ENCODE measurements at regions not wholly inside any gene's neighbourhood (a gene's known extent, or its start where the extent isn't known, plus 50 kb on each side); places are given as distances from the start of the nearest gene placed in this dataset.
A peak's percentile ranks its signal among the peaks of the same experiment; 100 is the strongest.

DNA sequence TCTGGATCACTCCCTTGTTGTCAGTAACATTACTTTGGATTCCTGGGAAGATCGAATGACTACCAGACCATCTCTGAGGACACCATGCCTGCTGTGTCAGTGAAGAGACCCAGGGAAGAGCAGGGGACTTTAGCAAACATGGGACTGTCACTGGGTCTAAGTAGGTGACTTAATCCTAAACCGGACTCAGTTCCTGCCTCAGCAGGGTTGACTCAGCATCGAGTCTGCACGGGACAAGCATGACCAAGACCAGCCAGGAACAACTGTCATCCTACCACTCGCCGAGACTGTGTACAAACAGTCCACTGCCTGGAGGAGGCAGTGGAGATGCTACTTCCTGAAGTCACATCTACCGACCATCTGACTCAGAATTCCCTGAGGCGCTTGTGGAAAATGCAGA lies 53.2 kb upstream of the RAB4A start:
- TF ChIP-seq, protein P1, sequence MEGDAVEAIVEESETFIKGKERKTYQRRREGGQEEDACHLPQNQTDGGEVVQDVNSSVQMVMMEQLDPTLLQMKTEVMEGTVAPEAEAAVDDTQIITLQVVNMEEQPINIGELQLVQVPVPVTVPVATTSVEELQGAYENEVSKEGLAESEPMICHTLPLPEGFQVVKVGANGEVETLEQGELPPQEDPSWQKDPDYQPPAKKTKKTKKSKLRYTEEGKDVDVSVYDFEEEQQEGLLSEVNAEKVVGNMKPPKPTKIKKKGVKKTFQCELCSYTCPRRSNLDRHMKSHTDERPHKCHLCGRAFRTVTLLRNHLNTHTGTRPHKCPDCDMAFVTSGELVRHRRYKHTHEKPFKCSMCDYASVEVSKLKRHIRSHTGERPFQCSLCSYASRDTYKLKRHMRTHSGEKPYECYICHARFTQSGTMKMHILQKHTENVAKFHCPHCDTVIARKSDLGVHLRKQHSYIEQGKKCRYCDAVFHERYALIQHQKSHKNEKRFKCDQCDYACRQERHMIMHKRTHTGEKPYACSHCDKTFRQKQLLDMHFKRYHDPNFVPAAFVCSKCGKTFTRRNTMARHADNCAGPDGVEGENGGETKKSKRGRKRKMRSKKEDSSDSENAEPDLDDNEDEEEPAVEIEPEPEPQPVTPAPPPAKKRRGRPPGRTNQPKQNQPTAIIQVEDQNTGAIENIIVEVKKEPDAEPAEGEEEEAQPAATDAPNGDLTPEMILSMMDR (conservative IDR thresholded peaks at IDR 0.05; ENCODE audit: low read depth in 2 of 2), result peak; percentile 28 to 38
- TF ChIP-seq EZH2 (IDR thresholded peaks at IDR 0.05; ENCODE audit: low read depth, unreplicated experiment) (no peak), CREB1 (CRISPR knock-in tag; IDR thresholded peaks at IDR 0.05; ENCODE audit: low read depth) (no peak), JUNB (IDR thresholded peaks at IDR 0.05; ENCODE audit: unreplicated experiment) (no peak), EZH2phosphoT487 (IDR thresholded peaks at IDR 0.05; ENCODE audit: unreplicated experiment) (no peak), POLR2AphosphoS5 (IDR thresholded peaks at IDR 0.05; ENCODE audit: low read depth) (no peak)
- TF ChIP-seq, protein P2, sequence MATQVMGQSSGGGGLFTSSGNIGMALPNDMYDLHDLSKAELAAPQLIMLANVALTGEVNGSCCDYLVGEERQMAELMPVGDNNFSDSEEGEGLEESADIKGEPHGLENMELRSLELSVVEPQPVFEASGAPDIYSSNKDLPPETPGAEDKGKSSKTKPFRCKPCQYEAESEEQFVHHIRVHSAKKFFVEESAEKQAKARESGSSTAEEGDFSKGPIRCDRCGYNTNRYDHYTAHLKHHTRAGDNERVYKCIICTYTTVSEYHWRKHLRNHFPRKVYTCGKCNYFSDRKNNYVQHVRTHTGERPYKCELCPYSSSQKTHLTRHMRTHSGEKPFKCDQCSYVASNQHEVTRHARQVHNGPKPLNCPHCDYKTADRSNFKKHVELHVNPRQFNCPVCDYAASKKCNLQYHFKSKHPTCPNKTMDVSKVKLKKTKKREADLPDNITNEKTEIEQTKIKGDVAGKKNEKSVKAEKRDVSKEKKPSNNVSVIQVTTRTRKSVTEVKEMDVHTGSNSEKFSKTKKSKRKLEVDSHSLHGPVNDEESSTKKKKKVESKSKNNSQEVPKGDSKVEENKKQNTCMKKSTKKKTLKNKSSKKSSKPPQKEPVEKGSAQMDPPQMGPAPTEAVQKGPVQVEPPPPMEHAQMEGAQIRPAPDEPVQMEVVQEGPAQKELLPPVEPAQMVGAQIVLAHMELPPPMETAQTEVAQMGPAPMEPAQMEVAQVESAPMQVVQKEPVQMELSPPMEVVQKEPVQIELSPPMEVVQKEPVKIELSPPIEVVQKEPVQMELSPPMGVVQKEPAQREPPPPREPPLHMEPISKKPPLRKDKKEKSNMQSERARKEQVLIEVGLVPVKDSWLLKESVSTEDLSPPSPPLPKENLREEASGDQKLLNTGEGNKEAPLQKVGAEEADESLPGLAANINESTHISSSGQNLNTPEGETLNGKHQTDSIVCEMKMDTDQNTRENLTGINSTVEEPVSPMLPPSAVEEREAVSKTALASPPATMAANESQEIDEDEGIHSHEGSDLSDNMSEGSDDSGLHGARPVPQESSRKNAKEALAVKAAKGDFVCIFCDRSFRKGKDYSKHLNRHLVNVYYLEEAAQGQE (IDR thresholded peaks at IDR 0.05; ENCODE audit: unreplicated experiment), result no peak
- TF ChIP-seq, protein P3, sequence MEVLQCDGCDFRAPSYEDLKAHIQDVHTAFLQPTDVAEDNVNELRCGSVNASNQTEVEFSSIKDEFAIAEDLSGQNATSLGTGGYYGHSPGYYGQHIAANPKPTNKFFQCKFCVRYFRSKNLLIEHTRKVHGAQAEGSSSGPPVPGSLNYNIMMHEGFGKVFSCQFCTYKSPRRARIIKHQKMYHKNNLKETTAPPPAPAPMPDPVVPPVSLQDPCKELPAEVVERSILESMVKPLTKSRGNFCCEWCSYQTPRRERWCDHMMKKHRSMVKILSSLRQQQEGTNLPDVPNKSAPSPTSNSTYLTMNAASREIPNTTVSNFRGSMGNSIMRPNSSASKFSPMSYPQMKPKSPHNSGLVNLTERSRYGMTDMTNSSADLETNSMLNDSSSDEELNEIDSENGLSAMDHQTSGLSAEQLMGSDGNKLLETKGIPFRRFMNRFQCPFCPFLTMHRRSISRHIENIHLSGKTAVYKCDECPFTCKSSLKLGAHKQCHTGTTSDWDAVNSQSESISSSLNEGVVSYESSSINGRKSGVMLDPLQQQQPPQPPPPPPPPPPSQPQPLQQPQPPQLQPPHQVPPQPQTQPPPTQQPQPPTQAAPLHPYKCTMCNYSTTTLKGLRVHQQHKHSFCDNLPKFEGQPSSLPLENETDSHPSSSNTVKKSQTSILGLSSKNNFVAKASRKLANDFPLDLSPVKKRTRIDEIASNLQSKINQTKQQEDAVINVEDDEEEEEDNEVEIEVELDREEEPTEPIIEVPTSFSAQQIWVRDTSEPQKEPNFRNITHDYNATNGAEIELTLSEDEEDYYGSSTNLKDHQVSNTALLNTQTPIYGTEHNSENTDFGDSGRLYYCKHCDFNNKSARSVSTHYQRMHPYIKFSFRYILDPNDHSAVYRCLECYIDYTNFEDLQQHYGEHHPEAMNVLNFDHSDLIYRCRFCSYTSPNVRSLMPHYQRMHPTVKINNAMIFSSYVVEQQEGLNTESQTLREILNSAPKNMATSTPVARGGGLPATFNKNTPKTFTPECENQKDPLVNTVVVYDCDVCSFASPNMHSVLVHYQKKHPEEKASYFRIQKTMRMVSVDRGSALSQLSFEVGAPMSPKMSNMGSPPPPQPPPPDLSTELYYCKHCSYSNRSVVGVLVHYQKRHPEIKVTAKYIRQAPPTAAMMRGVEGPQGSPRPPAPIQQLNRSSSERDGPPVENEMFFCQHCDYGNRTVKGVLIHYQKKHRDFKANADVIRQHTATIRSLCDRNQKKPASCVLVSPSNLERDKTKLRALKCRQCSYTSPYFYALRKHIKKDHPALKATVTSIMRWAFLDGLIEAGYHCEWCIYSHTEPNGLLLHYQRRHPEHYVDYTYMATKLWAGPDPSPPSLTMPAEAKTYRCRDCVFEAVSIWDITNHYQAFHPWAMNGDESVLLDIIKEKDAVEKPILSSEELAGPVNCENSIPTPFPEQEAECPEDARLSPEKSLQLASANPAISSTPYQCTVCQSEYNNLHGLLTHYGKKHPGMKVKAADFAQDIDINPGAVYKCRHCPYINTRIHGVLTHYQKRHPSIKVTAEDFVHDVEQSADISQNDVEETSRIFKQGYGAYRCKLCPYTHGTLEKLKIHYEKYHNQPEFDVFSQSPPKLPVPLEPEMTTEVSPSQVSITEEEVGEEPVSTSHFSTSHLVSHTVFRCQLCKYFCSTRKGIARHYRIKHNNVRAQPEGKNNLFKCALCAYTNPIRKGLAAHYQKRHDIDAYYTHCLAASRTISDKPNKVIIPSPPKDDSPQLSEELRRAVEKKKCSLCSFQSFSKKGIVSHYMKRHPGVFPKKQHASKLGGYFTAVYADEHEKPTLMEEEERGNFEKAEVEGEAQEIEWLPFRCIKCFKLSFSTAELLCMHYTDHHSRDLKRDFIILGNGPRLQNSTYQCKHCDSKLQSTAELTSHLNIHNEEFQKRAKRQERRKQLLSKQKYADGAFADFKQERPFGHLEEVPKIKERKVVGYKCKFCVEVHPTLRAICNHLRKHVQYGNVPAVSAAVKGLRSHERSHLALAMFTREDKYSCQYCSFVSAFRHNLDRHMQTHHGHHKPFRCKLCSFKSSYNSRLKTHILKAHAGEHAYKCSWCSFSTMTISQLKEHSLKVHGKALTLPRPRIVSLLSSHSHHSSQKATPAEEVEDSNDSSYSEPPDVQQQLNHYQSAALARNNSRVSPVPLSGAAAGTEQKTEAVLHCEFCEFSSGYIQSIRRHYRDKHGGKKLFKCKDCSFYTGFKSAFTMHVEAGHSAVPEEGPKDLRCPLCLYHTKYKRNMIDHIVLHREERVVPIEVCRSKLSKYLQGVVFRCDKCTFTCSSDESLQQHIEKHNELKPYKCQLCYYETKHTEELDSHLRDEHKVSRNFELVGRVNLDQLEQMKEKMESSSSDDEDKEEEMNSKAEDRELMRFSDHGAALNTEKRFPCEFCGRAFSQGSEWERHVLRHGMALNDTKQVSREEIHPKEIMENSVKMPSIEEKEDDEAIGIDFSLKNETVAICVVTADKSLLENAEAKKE (CRISPR knock-in tag; IDR thresholded peaks at IDR 0.05), result peak; percentile 14; the same call in 1 of the 2 replicates
- TF ChIP-seq, protein P4, sequence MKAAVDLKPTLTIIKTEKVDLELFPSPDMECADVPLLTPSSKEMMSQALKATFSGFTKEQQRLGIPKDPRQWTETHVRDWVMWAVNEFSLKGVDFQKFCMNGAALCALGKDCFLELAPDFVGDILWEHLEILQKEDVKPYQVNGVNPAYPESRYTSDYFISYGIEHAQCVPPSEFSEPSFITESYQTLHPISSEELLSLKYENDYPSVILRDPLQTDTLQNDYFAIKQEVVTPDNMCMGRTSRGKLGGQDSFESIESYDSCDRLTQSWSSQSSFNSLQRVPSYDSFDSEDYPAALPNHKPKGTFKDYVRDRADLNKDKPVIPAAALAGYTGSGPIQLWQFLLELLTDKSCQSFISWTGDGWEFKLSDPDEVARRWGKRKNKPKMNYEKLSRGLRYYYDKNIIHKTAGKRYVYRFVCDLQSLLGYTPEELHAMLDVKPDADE (IDR thresholded peaks at IDR 0.05), result no peak
- H2AFZ ChIP-seq, result no peak overlapping the region
- Mint-ChIP-seq H3K4me3 (no peak overlapping the region), H3K36me3 (ENCODE audit: low read depth) (no peaks in the 10 kb centered on the region), H3K4me1 (no peaks in the 10 kb centered on the region), H3K27ac (no peak overlapping the region), H3K27me3 (ENCODE audit: insufficient read depth, low read depth, poor library complexity) (no peaks in the 10 kb centered on the region), H3K9me3 (no peaks in the 10 kb centered on the region)
- no peak overlapping the region for H3K4me2 ChIP-seq
- H3K9me2 ChIP-seq (ENCODE audit: insufficient read depth), result peaks cover 13% of the 10 kb centered on the region
- H3K27ac ChIP-seq (ENCODE audit: low read depth), result no peak overlapping the region
- no peaks in the 10 kb centered on the region for H3K4me1 ChIP-seq (ENCODE audit: insufficient read depth)
- no peaks in the 10 kb centered on the region for H3F3A ChIP-seq (replicated peaks; ENCODE audit: low read depth)
- peak; percentile 44 for ATAC-seq
- H3K79me2 ChIP-seq (replicated peaks; ENCODE audit: insufficient read depth), result no peaks in the 10 kb centered on the region
- H3K4me3 ChIP-seq, result no peak overlapping the region
- no peak for DNase-seq (ENCODE audit: low spot score)
- no peaks in the 10 kb centered on the region for H3K27me3 ChIP-seq (ENCODE audit: insufficient read depth)
- no peaks in the 10 kb centered on the region for H4K20me1 ChIP-seq (replicated peaks; ENCODE audit: insufficient read depth)
- no peaks in the 10 kb centered on the region for H3K36me3 ChIP-seq (ENCODE audit: insufficient read depth)

All from GM23338 (cell line).